ENCODE measurements at regions not wholly inside any gene's neighbourhood (a gene's known extent, or its start where the extent isn't known, plus 50 kb on each side); places are given as distances from the start of the nearest gene placed in this dataset.
A peak's percentile ranks its signal among the peaks of the same experiment; 100 is the strongest.
"Not testable (repeated sequence)": the region's sequence is repeated elsewhere in the genome, so short reads cannot be mapped to it uniquely, and the experiment has no call there.

- no peak for DNase-seq
Measured at GRCh38 chr5:69007163-69007562, 86.7 kb upstream of the SLC30A5 start.

GRCh38 chr5:69007726-69008368 lies 86.0 kb upstream of the SLC30A5 start:
- peak; percentile 46 to 66 for DNase-seq

GRCh38 chr5:69010476-69010875 lies 83.3 kb upstream of the SLC30A5 start:
- no peak for DNase-seq

DNA sequence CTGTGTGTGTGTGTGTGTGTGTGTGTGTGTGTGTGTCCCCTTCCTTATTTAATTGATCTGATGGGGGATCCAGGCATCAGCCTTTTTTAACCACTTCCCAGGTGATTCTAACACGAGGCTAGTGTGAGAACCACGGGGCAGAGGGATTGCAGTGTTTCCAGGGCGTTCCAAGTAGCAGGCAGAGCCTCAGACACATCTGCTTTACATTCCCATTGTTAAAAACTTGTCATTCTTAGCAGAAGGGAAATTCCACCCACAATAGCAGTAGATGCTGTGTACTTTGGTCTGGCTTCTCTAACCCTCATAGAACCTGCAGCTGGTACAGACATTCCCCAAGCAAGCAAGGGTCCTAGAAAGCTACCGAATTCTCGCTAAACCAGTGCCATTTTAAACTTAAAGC lies 81.9 kb upstream of the SLC30A5 start:
- DNase-seq: no peak

GRCh38 chr5:69013481-69013880 lies 80.3 kb upstream of the SLC30A5 start:
- DNase-seq: no peak

GRCh38 chr5:69014007-69014406 lies 79.8 kb upstream of the SLC30A5 start:
- DNase-seq: not testable (repeated sequence)

- no peak for DNase-seq
Measured at GRCh38 chr5:69019668-69020375, 74.0 kb upstream of the SLC30A5 start.

DNA sequence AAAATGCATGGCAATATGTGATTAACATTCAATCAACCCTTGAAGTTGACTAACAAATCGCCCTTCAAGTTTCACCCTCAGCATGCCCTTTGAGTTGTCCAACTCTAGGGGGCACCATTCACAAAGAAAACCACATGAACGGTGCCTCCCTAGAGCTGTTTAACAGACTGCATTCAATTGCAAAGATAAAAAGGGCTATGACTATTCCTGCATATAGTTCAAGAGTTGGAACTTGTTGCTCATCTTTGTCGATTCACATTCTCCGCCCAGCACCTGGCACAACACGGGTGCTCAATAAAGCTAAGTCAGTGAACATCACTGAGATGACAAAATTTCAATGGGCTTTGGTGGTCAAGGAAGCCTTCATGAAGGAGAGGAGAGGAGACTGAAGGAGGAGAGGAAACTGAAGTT lies 69.6 kb upstream of the SLC30A5 start:
- peak in 1 of 2 donors; percentile 39 for DNase-seq

DNA sequence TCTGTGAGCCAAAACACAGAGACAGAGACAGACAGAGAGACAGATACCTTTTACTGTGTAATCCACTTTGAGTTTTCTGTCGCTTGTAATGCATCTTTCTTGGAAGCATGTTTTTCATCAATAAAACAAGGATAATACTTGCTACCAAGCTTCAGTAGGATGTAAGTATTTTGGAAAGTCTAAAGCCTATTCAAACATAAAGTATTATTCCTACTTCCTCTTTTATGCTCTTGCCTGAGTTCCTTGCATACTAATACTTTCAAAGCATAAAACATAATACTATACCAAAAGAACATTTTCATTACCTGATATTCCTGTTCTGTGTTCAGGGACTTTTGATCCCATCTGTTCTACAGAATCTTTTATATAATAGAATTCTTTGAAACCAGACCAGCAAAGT lies 64.5 kb upstream of the SLC30A5 start:
- no peak for DNase-seq

DNA sequence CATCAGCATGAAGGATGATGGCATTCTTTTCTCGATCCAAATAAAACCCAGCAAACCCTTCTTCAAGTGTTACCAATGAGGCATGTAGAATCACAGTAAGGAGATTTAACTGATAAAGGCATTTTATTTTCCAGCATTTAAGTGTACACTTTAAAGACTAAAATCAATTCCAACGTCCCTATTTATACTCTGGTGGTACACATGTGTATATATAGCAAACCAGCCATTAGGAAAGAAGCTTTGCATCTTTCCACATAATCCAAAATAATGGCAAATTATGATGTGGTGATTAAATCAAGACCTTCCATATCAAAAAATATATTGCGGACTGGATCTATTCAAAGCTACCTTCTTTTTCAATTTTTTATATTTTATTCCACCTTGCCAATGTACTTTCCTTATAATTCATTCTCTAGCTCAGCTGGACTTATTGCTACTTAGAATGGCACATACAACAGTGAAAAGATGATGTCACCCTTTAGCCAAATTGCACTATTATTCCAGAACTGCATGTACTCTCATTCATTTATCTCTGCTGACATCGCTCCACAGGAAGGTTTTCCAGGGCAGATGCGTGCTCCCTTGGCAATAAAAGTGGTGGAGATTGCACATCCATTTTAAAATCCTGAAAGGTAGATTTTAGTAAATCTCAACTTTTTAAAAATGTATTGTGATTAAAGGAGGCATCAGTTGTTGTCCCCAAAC lies 63.3 kb upstream of the SLC30A5 start:
- DNase-seq: no peak

DNA sequence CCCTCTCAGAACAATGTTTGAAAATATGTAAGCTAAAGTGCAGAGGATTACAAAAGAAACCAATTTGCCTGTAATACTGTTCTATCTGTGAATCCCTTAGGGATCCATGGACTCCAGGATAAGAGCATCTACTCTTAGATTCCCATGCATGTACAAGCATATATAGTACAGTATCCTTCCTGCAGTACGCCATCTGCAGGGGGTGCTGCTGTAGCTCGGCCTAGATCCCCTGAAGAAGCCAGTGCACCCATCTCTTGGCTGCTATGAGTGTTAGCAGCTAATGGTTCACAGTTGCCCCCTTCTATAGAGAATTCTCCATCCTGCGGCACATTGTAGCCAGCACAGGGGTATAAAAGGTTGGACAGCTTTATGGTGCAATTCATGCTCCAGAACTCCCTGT lies 61.8 kb upstream of the SLC30A5 start:
- DNase-seq: no peak

DNA sequence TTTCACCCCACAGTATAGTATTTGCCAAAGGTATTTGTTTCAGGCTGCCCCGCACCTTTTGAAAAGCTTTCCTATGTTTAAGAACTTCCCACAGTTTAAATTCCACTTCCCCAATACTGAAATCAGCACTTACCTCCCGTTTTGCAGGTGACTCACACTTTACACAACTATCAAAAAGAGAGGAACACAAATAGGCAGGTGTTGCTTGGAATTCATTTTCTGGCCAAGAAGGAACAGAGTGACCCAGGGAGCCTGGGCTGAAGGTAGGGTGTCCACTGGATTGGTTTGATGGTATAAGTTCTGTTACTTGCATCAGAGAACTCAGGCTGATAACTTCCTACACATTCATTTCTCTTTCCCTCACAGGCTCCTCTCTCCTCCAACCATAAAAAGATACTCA lies 60.1 kb upstream of the SLC30A5 start:
- DNase-seq: no peak

- no peak for DNase-seq
Measured at GRCh38 chr5:69034898-69035297, 58.9 kb upstream of the SLC30A5 start.

- DNase-seq: no peak
Measured at GRCh38 chr5:69035665-69036064, 58.1 kb upstream of the SLC30A5 start.

DNA sequence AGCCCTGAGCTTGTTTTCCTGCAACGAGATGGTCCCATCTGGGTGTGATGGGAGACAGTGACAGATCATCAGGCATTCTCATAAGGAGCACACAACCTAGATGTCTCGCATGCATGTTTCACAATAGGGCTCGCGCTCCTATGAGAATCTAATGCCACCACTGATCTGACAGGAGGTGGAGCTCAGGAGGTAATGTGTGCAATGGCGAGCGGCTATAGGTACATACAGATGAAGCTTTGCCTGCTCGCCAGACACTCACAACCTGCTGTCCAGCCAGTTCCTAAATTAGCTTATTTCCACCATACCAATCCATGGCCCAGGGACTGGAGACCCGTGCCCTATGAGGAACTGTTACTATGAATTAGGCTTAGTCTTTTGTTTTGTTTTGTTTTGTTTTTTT lies 55.3 kb upstream of the SLC30A5 start:
- DNase-seq: no peak

DNA sequence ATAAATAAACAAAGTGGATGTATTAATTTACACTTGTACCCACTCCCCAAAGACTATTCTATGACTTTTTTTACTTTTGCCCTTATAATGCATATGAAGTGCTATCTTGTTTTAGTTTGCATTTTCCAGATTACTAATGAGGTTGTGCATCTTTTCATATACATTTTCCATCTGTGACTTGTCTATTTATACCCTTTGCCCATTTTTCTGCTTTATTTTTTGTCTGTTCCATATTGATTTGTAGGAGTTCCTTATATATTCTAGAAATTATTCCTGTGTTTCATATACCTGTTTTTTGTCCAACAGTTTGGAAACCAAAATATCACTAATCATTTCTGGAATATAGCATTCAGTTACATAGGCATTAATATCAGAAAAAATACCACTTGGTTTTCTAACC lies 54.0 kb upstream of the SLC30A5 start:
- DNase-seq: no peak

GRCh38 chr5:69042500-69042899 lies 51.3 kb upstream of the SLC30A5 start:
- DNase-seq: no peak

GRCh38 chr5:69042915-69043654 lies 50.7 kb upstream of the SLC30A5 start:
- DNase-seq: peak; percentile 88 to 91

- DNase-seq: no peak
Measured at GRCh38 chr5:69043655-69043996, 50.2 kb upstream of the SLC30A5 start.

Data from CD4-positive, alpha-beta T cell treated with Interferon alpha-2 for 1 hour (primary cell).